Neural cell (in vitro differentiated cells): ENCODE measurements at regions not wholly inside any gene's neighbourhood (a gene's known extent, or its start where the extent isn't known, plus 50 kb on each side); places are given as distances from the start of the nearest gene placed in this dataset.

ENCODE experiments used
- H2AFZ ChIP-seq: fragments of 200-600, 300-800 bp; sonication (generic), shearing (Covaris generic); 2 replicates; pipeline ENCODE4 v1.6.0; 2014; ENCODE audit warnings: low read depth, mild to moderate bottlenecking, antibody characterized with exemption, low read length, moderate library complexity
- H3F3A ChIP-seq: fragments of 200-600 bp; shearing (Covaris generic); 2 replicates; pipeline ENCODE4 v1.6.1; 2016; ENCODE audit warnings: mild to moderate bottlenecking, moderate library complexity, mixed read lengths, antibody characterized with exemption, low read length; ENCODE audit not compliant: insufficient read depth, poor library complexity, severe bottlenecking
- H3K27ac ChIP-seq: fragments of 200-600, 300-800 bp; sonication (generic), shearing (Covaris generic); 2 replicates; pipeline ENCODE4 v1.5.1; 2014; ENCODE audit warnings: mild to moderate bottlenecking, low read length, moderate library complexity
- H3K27me3 ChIP-seq: fragments of 300-800, 200-600 bp; sonication (generic), shearing (Covaris generic); 2 replicates; pipeline ENCODE4 v1.6.0; 2014; ENCODE audit warnings: mild to moderate bottlenecking, low read depth, low read length, moderate library complexity; ENCODE audit not compliant: insufficient read depth
- H3K36me3 ChIP-seq: fragments of 300-800, 200-600 bp; sonication (generic), shearing (Covaris generic); 2 replicates; pipeline ENCODE4 v1.5.1; 2014; ENCODE audit warnings: mild to moderate bottlenecking, antibody characterized with exemption, low read length, moderate library complexity; ENCODE audit not compliant: insufficient read depth
- H3K4me2 ChIP-seq: fragments of 300-800, 200-600 bp; sonication (generic), shearing (Covaris generic); 2 replicates; pipeline ENCODE4 v1.6.0; 2014; ENCODE audit warnings: mild to moderate bottlenecking, low read length
- H3K4me3 ChIP-seq: fragments of 300-800, 200-600 bp; sonication (generic), shearing (Covaris generic); 2 replicates; pipeline ENCODE4 v1.5.1; 2014; ENCODE audit warnings: mild to moderate bottlenecking, low read length, moderate library complexity
- H3K79me2 ChIP-seq: fragments of 200-600 bp; shearing (Covaris generic); replicated peaks from 2 replicates; pipeline ENCODE4 v1.6.0; 2014; ENCODE audit warnings: mild to moderate bottlenecking, low read length, moderate library complexity; ENCODE audit not compliant: insufficient read depth
- H3K9ac ChIP-seq: fragments of 300-800, 200-600 bp; sonication (generic), shearing (Covaris generic); 2 replicates; pipeline ENCODE4 v1.6.1; 2016; ENCODE audit warnings: mild to moderate bottlenecking, low read length, mixed read lengths
- H3K9me2 ChIP-seq: fragments of 200-600 bp; shearing (Covaris generic); 2 replicates; pipeline ENCODE4 v1.6.1; 2016; ENCODE audit warnings: mild to moderate bottlenecking, low read length, mixed read lengths; ENCODE audit not compliant: insufficient read depth
- H3K9me3 ChIP-seq: fragments of 200-600, 300-800 bp; sonication (generic), shearing (Covaris generic); 2 replicates; pipeline ENCODE4 v1.6.1; 2016; ENCODE audit warnings: mild to moderate bottlenecking, mixed run types, low read length, moderate library complexity, mixed read lengths
- H4K20me1 ChIP-seq: fragments of 200-600 bp; shearing (Covaris generic); 2 replicates; pipeline ENCODE4 v1.6.1; 2016; ENCODE audit warnings: mild to moderate bottlenecking, mixed run types; ENCODE audit not compliant: insufficient read depth
- CTCF ChIP-seq: fragments of 450-650 bp; IDR thresholded peaks from 2 replicates; pipeline ENCODE4 v1.5.1; 2014; ENCODE audit warnings: antibody characterized with exemption, mild to moderate bottlenecking, moderate library complexity; ENCODE audit not compliant: poor library complexity, severe bottlenecking
- EP300 ChIP-seq: fragments of 450-650 bp; conservative IDR thresholded peaks from 2 replicates; pipeline ENCODE4 v1.6.1; 2014; ENCODE audit warnings: antibody characterized with exemption, mild to moderate bottlenecking, moderate library complexity; ENCODE audit not compliant: poor library complexity, severe bottlenecking
- EZH2 ChIP-seq: fragments of 200-600, 300-800 bp; shearing (Covaris generic), sonication (generic); IDR thresholded peaks from 2 replicates; pipeline ENCODE4 v1.6.1; 2014; ENCODE audit warnings: antibody characterized with exemption, low read length, borderline replicate concordance, mild to moderate bottlenecking; ENCODE audit not compliant: insufficient read depth, poor library complexity, severe bottlenecking
- MXI1 ChIP-seq: fragments of 450-650 bp; conservative IDR thresholded peaks from 2 replicates; pipeline ENCODE4 v1.6.1; 2014; ENCODE audit warnings: antibody characterized with exemption, mild to moderate bottlenecking; ENCODE audit not compliant: poor library complexity, severe bottlenecking
- RAD21 ChIP-seq: fragments of 450-650 bp; conservative IDR thresholded peaks from 2 replicates; pipeline ENCODE4 v1.6.1; 2014; ENCODE audit warnings: antibody characterized with exemption, mild to moderate bottlenecking, moderate library complexity
- REST ChIP-seq: IDR thresholded peaks from 2 replicates; pipeline ENCODE4 v1.6.1; 2012; ENCODE audit warnings: borderline replicate concordance
- SMC3 ChIP-seq: fragments of 450-650 bp; conservative IDR thresholded peaks from 2 replicates; pipeline ENCODE4 v1.6.1; 2014; ENCODE audit warnings: antibody characterized with exemption, mild to moderate bottlenecking, moderate library complexity; ENCODE audit not compliant: poor library complexity

GRCh38 chr3:175868626-175869025, 1009.5 kb downstream of the NAALADL2 start:
- Histone ChIP-seq H2AFZ (no peak overlapping the region), H3K27ac (no peak overlapping the region)

DNA sequence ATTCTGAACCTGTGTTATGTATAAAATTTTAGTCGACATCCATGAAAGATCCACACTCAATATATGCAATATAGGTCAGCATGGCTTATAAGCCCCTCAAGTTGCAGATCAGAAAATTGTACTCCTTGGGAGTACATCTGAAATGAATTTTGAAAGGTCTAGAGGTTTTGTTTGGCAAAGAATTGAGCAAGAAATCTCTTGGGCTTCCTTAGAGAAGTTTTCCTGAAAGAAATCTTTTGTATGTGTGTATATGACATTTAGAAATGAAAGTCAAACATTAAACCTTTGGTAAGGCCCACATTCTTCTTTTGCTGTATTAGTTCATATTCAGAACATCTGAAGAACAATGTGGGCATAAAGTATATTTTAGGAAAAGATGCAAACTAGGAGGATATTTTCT, 1006.6 kb downstream of the NAALADL2 start:
- Histone ChIP-seq H3K27ac (no peak overlapping the region), H3K36me3 (no peaks in the 10 kb centered on the region), H3K9me2 (no peaks in the 10 kb centered on the region), H3K4me2 (no peak overlapping the region), H3K4me3 (no peak overlapping the region), H3K9ac (no peak overlapping the region), H3F3A (no peaks in the 10 kb centered on the region), H3K27me3 (no peaks in the 10 kb centered on the region), H3K9me3 (no peaks in the 10 kb centered on the region), H2AFZ (no peak overlapping the region), H4K20me1 (no peaks in the 10 kb centered on the region), H3K79me2 (no peaks in the 10 kb centered on the region)
- TF ChIP-seq REST (no peak), EZH2 (no peak), SMC3 (no peak)

More at GRCh38 chr3:175868626-175869025, 1009.5 kb downstream of the NAALADL2 start:
- Histone ChIP-seq H3K9me3 (no peaks in the 10 kb centered on the region), H3F3A (no peaks in the 10 kb centered on the region), H3K4me2 (no peak overlapping the region), H3K79me2 (no peaks in the 10 kb centered on the region), H3K36me3 (no peaks in the 10 kb centered on the region), H3K27me3 (no peaks in the 10 kb centered on the region), H3K4me3 (no peak overlapping the region), H4K20me1 (no peaks in the 10 kb centered on the region), H3K9me2 (no peaks in the 10 kb centered on the region), H3K9ac (no peak overlapping the region)
- TF ChIP-seq CTCF (no peak), REST (no peak), SMC3 (no peak), MXI1 (no peak), RAD21 (no peak), EP300 (no peak)
